PC-9 (cell line): ENCODE measurements at regions not wholly inside any gene's neighbourhood (a gene's known extent, or its start where the extent isn't known, plus 50 kb on each side); places are given as distances from the start of the nearest gene placed in this dataset.

Experiments
- CTCF ChIP-seq: fragments of 200-600 bp; sonication (generic); conservative IDR thresholded peaks from 2 replicates; pipeline ENCODE4 v1.6.1; 2017; ENCODE audit warnings: mixed run types, antibody characterized with exemption, mild to moderate bottlenecking, moderate library complexity
- EZH2 ChIP-seq: fragments of 200-600 bp; sonication (generic); IDR thresholded peaks from 2 replicates; pipeline ENCODE4 v1.8.0; 2017; ENCODE audit warnings: antibody characterized with exemption, low read depth

GRCh38 chr16:65779201-65779600 lies 587.3 kb upstream of the CDH5 start:
- TF ChIP-seq CTCF (no peak), EZH2 (no peak)
